H1 (cell line): ENCODE measurements at regions not wholly inside any gene's neighbourhood (a gene's known extent, or its start where the extent isn't known, plus 50 kb on each side); places are given as distances from the start of the nearest gene placed in this dataset.

Experiments
- CTCF ChIA-PET: fragments of 300-600 bp; sonication (Branson Sonifier 250); formaldehyde crosslinking; loops from one replicate; lab custom pipeline; 2021; ENCODE audit not compliant: partially characterized antibody; lab: Charles Lee
- POLR2A ChIA-PET: fragments of 300-600 bp; sonication (Branson Sonifier 250); formaldehyde crosslinking; loops from one replicate; lab custom pipeline; 2021; ENCODE audit warnings: inconsistent platforms; ENCODE audit not compliant: partially characterized antibody; lab: Charles Lee
- DNase-seq, 2 experiments: peaks; one replicate each; pipeline versions ENCODE4 v3.0.0 to v3.0.0-alpha.2; 2010 to 2022; ENCODE audit warnings: low spot score in 2 of 2, low read depth in 1 of 2, mixed read lengths in 1 of 2
- FAIRE-seq: peaks from 2 replicates; lab custom pipeline; 2011; peaks lifted over from hg19 to GRCh38; lab: Jason Lieb, UNC
- H2AFZ ChIP-seq: 2 replicates; pipeline ENCODE4 v1.8.1; 2012; ENCODE audit warnings: low read length, inconsistent platforms
- H2AK5ac ChIP-seq: 2 replicates; pipeline ENCODE4 v1.6.1; 2013; ENCODE audit warnings: low read depth, low read length
- H2BK120ac ChIP-seq: replicated peaks from 2 replicates; pipeline ENCODE3; 2013; ENCODE audit warnings: low read depth, low read length, inconsistent platforms
- H2BK12ac ChIP-seq: 2 replicates; pipeline ENCODE4 v1.6.1; 2013; ENCODE audit warnings: low read depth, low read length
- H2BK15ac ChIP-seq: 2 replicates; pipeline ENCODE4 v1.6.1; 2013; ENCODE audit warnings: low read length
- H2BK20ac ChIP-seq: 2 replicates; pipeline ENCODE4 v1.6.1; 2013; ENCODE audit warnings: low read length
- H2BK5ac ChIP-seq: 2 replicates; pipeline ENCODE4 v1.6.1; 2013; ENCODE audit warnings: low read depth, low read length
- H3K14ac ChIP-seq: 2 replicates; pipeline ENCODE4 v1.6.1; 2013; ENCODE audit warnings: inconsistent platforms; ENCODE audit not compliant: insufficient read length
- H3K18ac ChIP-seq: 2 replicates; pipeline ENCODE4 v1.6.1; 2013; ENCODE audit warnings: low read length; ENCODE audit errors: extremely low read depth
- H3K23ac ChIP-seq: 2 replicates; pipeline ENCODE4 v1.6.1; 2013; ENCODE audit warnings: inconsistent platforms; ENCODE audit not compliant: insufficient read length
- H3K23me2 ChIP-seq: 2 replicates; pipeline ENCODE4 v1.6.1; 2013; ENCODE audit warnings: low read depth, low read length
- H3K27ac ChIP-seq: 2 replicates; pipeline ENCODE4 v1.6.1; 2011; ENCODE audit warnings: low read depth, low read length, inconsistent platforms
- H3K27me3 ChIP-seq, 4 experiments: replicated peaks in 1 of 4; 1 replicate in 1 of 4; 2 replicates in 3 of 4; pipeline versions ENCODE4 v1.6.1 to v1.8.1; 2011 to 2013; ENCODE audit warnings: low read length in 3 of 4, mild to moderate bottlenecking in 3 of 4, inconsistent platforms in 2 of 4, mixed read lengths in 2 of 4, moderate library complexity in 1 of 4; ENCODE audit not compliant: control insufficient read depth in 3 of 4, insufficient read depth in 3 of 4; ENCODE audit errors: extremely low read depth in 1 of 4
- H3K36me3 ChIP-seq, 4 experiments: 2 replicates each; pipeline versions ENCODE4 v1.6.1 to v1.8.1; 2011 to 2013; ENCODE audit warnings: mild to moderate bottlenecking in 4 of 4, low read length in 3 of 4, moderate library complexity in 2 of 4, control low read depth in 1 of 4, inconsistent platforms in 1 of 4; ENCODE audit not compliant: insufficient read depth in 4 of 4, control insufficient read depth in 2 of 4
- H3K4ac ChIP-seq: replicated peaks from 2 replicates; pipeline ENCODE3; 2013; ENCODE audit warnings: low read length, low read depth, mixed read lengths, inconsistent platforms; ENCODE audit not compliant: insufficient read length
- H3K4me1 ChIP-seq, 4 experiments: replicated peaks in 1 of 4; 1 replicate in 1 of 4; 2 replicates in 3 of 4; pipeline versions ENCODE4 v1.6.1 to v1.8.1; 2011 to 2013; ENCODE audit warnings: low read length in 3 of 4, inconsistent platforms in 2 of 4, mixed read lengths in 1 of 4; ENCODE audit not compliant: insufficient read depth in 4 of 4, control insufficient read depth in 3 of 4
- H3K4me2 ChIP-seq, 2 experiments: 2 replicates each; pipeline versions ENCODE4 v1.6.1 to v1.8.1; 2011 to 2013; ENCODE audit warnings: low read depth in 2 of 2, low read length in 2 of 2, control low read depth in 1 of 2, inconsistent platforms in 1 of 2, mild to moderate bottlenecking in 1 of 2; ENCODE audit not compliant: insufficient read depth in 1 of 2
- H3K4me3 ChIP-seq, 4 experiments: fragments of 200-600, 300-600 bp in 1 of 4; sonication (generic), shearing (Covaris generic), sonication (Bioruptor Twin) in 1 of 4; 2 replicates each; pipeline versions ENCODE4 v1.5.1 to v1.8.1; 2011 to 2016; ENCODE audit warnings: low read length in 4 of 4, low read depth in 3 of 4, control low read depth in 2 of 4, inconsistent platforms in 2 of 4, mild to moderate bottlenecking in 2 of 4, mixed read lengths in 1 of 4, moderate library complexity in 1 of 4; ENCODE audit not compliant: insufficient read depth in 2 of 4; ENCODE audit errors: extremely low read depth in 1 of 4
- H3K56ac ChIP-seq: replicated peaks from 2 replicates; pipeline ENCODE3; 2013; ENCODE audit warnings: low read depth, mild to moderate bottlenecking, mixed read lengths, low read length, inconsistent platforms; ENCODE audit not compliant: insufficient read length
- H3K79me1 ChIP-seq: 2 replicates; pipeline ENCODE4 v1.6.1; 2013; ENCODE audit warnings: low read depth, low read length, control low read depth
- H3K79me2 ChIP-seq, 2 experiments: 2 replicates each; pipeline versions ENCODE4 v1.6.1 to v1.8.1; 2012 to 2013; ENCODE audit warnings: low read length in 2 of 2, mild to moderate bottlenecking in 2 of 2, inconsistent platforms in 1 of 2; ENCODE audit not compliant: insufficient read depth in 2 of 2, control insufficient read depth in 1 of 2
- H3K9ac ChIP-seq, 4 experiments: replicated peaks in 1 of 4; 1 replicate in 1 of 4; 2 replicates in 3 of 4; pipeline versions ENCODE4 v1.6.1 to v1.8.1; 2011 to 2013; ENCODE audit warnings: low read depth in 3 of 4, low read length in 3 of 4, control low read depth in 2 of 4, mild to moderate bottlenecking in 2 of 4, moderate library complexity in 2 of 4, inconsistent platforms in 1 of 4; ENCODE audit errors: extremely low read depth in 1 of 4
- H3K9me3 ChIP-seq, 2 experiments: 2 replicates each; pipeline versions ENCODE4 v1.6.1 to v1.8.1; 2012 to 2013; ENCODE audit warnings: mild to moderate bottlenecking in 2 of 2, moderate library complexity in 2 of 2, control low read depth in 1 of 2, inconsistent platforms in 1 of 2, low read depth in 1 of 2, low read length in 1 of 2, mixed read lengths in 1 of 2; ENCODE audit not compliant: insufficient read depth in 2 of 2
- H4K20me1 ChIP-seq, 2 experiments: replicated peaks in 1 of 2; 2 replicates each; pipeline versions ENCODE3 to v1.8.1; 2011 to 2013; ENCODE audit warnings: inconsistent platforms in 2 of 2, low read length in 2 of 2, mild to moderate bottlenecking in 1 of 2; ENCODE audit not compliant: insufficient read depth in 2 of 2, control insufficient read depth in 1 of 2
- H4K5ac ChIP-seq: 2 replicates; pipeline ENCODE4 v1.6.1; 2013; ENCODE audit warnings: low read length, low read depth, mixed read lengths, inconsistent platforms; ENCODE audit not compliant: insufficient read length
- H4K8ac ChIP-seq: 2 replicates; pipeline ENCODE4 v1.8.0; 2013; ENCODE audit warnings: mild to moderate bottlenecking, moderate library complexity, low read length, inconsistent platforms; ENCODE audit not compliant: insufficient read depth; ENCODE audit errors: extremely low read depth
- H4K91ac ChIP-seq: replicated peaks from 2 replicates; pipeline ENCODE3; 2013; ENCODE audit warnings: low read length, mixed read lengths, inconsistent platforms; ENCODE audit not compliant: insufficient read length
- CHD1 ChIP-seq: IDR thresholded peaks from 2 replicates; pipeline ENCODE4 v1.6.1; 2012; ENCODE audit warnings: low read depth, low read length, improper control_type of control experiment
- GABPA ChIP-seq: IDR thresholded peaks from 2 replicates; pipeline ENCODE4 v1.6.1; 2011; ENCODE audit warnings: mild to moderate bottlenecking, low read length, moderate library complexity, borderline replicate concordance; ENCODE audit not compliant: insufficient read depth
- GTF2F1 ChIP-seq: IDR thresholded peaks from 2 replicates; pipeline ENCODE4 v1.6.1; 2012; ENCODE audit warnings: low read depth, low read length, improper control_type of control experiment, borderline replicate concordance
- HDAC6 ChIP-seq: IDR thresholded peaks from one replicate; pipeline ENCODE4 v1.7.1; 2012; ENCODE audit warnings: low read depth, mild to moderate bottlenecking, inconsistent platforms, low read length, moderate library complexity
- KDM1A ChIP-seq: fragments of 200-600, 300-600 bp; sonication (generic); IDR thresholded peaks from 2 replicates; pipeline ENCODE4 v1.7.1; 2016; ENCODE audit warnings: mild to moderate bottlenecking, low read length, borderline replicate concordance
- RNF2 ChIP-seq: fragments of 200-900, 300-1000 bp; sonication (generic); IDR thresholded peaks from 2 replicates; pipeline ENCODE4 v1.7.1; 2016; ENCODE audit warnings: borderline replicate concordance, low read depth, mild to moderate bottlenecking, antibody characterized with exemption, low read length; ENCODE audit not compliant: poor library complexity, severe bottlenecking; ENCODE audit errors: missing control alignments
- TBP ChIP-seq: IDR thresholded peaks from 2 replicates; pipeline ENCODE4 v1.6.1; 2011; ENCODE audit warnings: low read depth, low read length, improper control_type of control experiment
- WGBS, 2 experiments: shearing (Covaris generic) in 1 of 2; methylation state at CpG; one replicate each; pipeline versions ENCODE4 v1.1.6 to v1.1.7; 2013 to 2015; ENCODE audit warnings: low lambda C conversion rate in 2 of 2, mixed read lengths in 2 of 2, inconsistent platforms in 1 of 2, low coverage in 1 of 2, missing lambda C conversion rate in 1 of 2; ENCODE audit not compliant: insufficient replicate concordance in 2 of 2, insufficient coverage in 1 of 2, insufficient read length in 1 of 2; ENCODE audit errors: extremely low coverage in 1 of 2, missing lambda C conversion rate in 1 of 2; 5-methylcytosine and 5-hydroxymethylcytosine counted together
- TF ChIP-seq, protein P1 (sequence below): IDR thresholded peaks from 2 replicates; pipeline ENCODE4 v1.6.1; 2012; ENCODE audit warnings: inconsistent platforms

DNA sequence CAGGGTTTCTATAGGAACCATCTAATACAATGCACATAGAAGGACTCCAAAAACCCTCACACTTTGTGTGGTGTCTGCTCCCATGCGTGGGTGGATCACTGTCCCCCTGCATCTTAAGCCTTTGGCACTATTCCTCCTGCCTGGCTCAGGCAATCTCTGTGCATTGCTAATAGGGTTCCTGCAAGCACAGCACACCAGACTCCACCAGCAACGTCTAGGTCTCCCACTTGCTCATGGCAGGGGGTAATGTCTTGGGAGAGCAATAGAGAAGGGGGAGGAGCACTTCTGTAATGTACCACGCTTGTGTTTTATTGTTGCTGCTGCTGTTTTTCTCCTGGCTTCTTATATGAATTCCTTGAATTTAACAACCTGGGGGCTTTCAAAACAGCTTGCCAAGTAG, 182.6 kb upstream of the GLRA1 start:
- no peak for DNase-seq
- Histone ChIP-seq H3K9ac (no peak overlapping the region), H3K23ac (no peak overlapping the region), H3K4me2 (no peak overlapping the region; a peak in 1 of 4 replicates), H2AK5ac (no peak overlapping the region), H2BK120ac (no peak overlapping the region), H4K20me1 (no peaks in the 10 kb centered on the region), H3K4ac (no peak overlapping the region), H4K5ac (no peak overlapping the region), H2BK12ac (no peak overlapping the region), H3K36me3 (no peaks in the 10 kb centered on the region), H3K23me2 (no peaks in the 10 kb centered on the region; the same call in 1 of the 2 replicates), H3K4me1 (peaks cover 0 to 6% (median 3%) of the 10 kb centered on the region in 4 experiments; a peak in 2 of 7 replicates), H3K14ac (no peak overlapping the region), H4K8ac (no peak overlapping the region), H3K79me1 (no peaks in the 10 kb centered on the region), H3K79me2 (no peaks in the 10 kb centered on the region), H3K27me3 (no peaks in the 10 kb centered on the region), H2BK5ac (no peak overlapping the region), H2AFZ (no peak overlapping the region), H2BK15ac (no peak overlapping the region), H3K27ac (no peak overlapping the region), H3K56ac (no peak overlapping the region), H3K18ac (no peak overlapping the region), H3K9me3 (no peaks in the 10 kb centered on the region), H2BK20ac (no peak overlapping the region), H3K4me3 (no peak overlapping the region), H4K91ac (no peak overlapping the region)
- no peak for FAIRE-seq
- TF ChIP-seq, protein P1, sequence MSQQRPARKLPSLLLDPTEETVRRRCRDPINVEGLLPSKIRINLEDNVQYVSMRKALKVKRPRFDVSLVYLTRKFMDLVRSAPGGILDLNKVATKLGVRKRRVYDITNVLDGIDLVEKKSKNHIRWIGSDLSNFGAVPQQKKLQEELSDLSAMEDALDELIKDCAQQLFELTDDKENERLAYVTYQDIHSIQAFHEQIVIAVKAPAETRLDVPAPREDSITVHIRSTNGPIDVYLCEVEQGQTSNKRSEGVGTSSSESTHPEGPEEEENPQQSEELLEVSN, result no peak
- TF ChIP-seq GTF2F1, result no peak
- TF ChIP-seq CHD1, result no peak
- TF ChIP-seq TBP, result no peak
- TF ChIP-seq KDM1A, result no peak
- TF ChIP-seq GABPA, result no peak
- no peak for TF ChIP-seq HDAC6
- TF ChIP-seq RNF2, result no peak
- 52% methylated on average over 3 of the region's 3 CpGs; no CpG with 5 or more reads in 1 of the 2 experiments for WGBS, 2 experiments
- CTCF ChIA-PET, result interaction anchor here (1.2 kb wide), 1 partner anchor 11 kb away, joined by 3 read pairs; no protein-coding TSS in a partner anchor
- POLR2A ChIA-PET, result no interaction called here
